Fibroblast of the conjunctiva (primary cell): ENCODE measurements at regions not wholly inside any gene's neighbourhood (a gene's known extent, or its start where the extent isn't known, plus 50 kb on each side); places are given as distances from the start of the nearest gene placed in this dataset.

ENCODE experiments used
- DNase-seq: peaks from one replicate; pipeline ENCODE4 v3.0.0-alpha.2; 2010; ENCODE audit warnings: low read depth

DNA sequence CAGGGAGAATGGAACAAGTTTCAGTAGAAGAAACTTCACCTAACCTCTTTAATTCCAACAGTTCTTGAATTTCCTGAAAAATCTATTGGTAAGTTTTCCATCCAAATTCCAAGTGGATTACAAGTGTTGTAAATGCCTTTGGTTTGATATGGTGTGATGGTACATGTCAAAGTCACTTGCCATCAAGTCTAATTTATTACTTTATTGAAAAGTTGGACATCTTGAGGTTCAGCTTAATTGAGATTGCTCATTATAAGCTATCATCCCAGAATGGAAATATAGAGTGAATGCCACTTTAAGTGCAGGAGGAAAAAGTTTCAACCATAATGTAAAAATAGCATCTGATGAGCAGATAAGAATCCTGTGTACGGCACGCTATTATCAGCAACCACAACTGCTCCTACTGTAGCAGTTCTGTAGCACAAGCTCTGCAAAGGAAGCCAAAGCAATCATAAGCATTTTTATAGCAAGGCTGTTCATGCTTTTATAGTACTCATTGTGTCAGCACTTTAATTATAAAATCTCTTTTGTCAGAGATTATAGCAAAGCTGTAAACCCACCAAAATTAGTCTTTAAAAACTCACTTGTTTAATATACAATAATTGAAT is 991.8 kb upstream of the PHF14 start:
- DNase-seq, result no peak

DNA sequence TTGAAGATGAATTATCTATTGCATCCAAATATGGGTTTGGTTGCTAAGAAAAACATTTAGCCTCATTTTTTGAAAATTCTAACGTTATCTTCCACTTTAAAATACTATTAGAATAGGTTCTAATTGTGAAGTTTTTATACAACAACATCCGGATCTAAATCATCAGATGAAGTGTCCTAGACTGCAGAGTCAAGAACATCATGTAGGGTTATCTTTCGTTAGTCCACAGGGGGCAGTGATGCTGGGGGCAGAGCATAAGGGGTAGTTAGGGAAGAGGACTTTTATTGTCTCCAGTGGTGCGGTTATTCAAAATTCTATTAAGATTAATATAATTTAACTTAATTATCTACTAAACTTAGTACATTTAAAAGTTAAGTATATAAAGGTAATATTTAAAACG is 990.6 kb upstream of the PHF14 start:
- DNase-seq, result no peak

DNA sequence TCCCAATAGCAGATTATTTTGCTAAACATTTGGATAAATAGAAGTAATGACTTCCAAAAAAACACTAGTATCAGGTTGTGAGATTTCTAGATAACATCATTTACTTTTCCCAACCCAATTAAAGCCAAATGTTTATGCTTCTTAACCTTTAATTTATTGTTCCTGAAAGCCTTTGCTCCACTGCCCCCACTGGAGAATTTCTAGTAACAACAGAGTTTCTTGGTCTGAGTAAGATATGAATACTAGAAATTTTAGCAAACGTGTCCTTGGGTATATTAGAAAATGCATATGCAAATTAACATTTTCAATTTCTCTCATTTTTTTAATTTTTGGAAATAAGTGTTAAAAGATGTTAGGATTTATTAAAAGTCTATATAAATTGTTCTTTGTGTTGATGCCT is 958.0 kb upstream of the PHF14 start:
- no peak for DNase-seq

- no peak for DNase-seq
Measured at GRCh38 chr7:10022480-10022879, 951.2 kb upstream of the PHF14 start.

GRCh38 chr7:10022957-10023356 is 950.7 kb upstream of the PHF14 start:
- no peak for DNase-seq

DNA sequence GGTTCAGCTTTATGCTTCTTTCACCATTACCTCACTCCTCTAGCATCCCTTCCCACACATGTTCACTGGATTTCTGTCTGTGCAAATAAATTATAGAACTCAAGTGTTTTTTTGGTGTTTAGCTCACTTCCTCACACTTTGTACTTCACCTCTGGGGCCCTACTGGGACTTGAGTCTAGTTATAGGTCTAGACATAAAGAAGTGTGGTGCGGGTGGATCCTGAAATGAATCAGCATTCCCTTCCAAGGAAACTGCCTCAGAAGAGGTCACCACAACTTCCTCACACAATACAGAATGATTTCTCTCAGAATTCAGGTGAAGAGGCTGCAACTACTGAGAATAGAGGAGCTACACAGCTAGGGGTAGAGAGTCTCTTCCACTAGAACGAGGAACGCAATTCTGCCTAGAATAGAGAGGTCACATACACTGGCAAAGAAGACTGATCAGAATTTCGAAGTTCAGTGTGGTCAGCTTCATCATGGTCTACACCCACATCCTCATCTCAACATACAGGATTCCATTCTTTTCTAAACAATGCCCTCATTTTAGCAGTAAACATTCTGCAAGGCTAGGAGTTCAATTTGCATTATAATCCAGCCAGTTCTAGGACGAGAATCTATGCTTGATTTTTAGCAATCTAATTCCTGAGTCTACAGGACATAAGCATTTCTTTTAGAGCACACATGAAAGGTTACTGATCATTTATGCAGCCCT is 938.7 kb upstream of the PHF14 start:
- DNase-seq, result no peak

- DNase-seq, result no peak
Measured at GRCh38 chr7:10036693-10037092, 937.0 kb upstream of the PHF14 start.

GRCh38 chr7:10038351-10038750 is 935.3 kb upstream of the PHF14 start:
- no peak for DNase-seq

DNA sequence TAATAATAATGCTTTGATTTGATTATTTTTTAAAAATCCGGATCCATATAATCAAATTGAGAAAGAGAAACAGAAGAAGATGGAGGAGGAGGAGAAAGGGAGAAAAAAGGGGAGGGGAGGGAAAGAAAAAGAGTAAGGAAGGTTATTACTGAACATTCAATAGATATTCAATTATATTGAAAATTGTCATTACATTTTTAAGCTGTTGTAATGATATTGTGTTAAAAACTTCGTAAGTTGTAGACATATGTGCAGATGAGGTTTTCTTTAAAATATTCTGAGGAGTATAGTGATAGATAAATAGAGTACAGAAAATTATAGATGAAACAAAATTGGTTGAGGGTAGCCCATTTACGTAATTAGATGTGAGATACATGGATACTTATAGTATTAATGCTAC is 933.0 kb upstream of the PHF14 start:
- no peak for DNase-seq

GRCh38 chr7:10070899-10071298 is 902.8 kb upstream of the PHF14 start:
- DNase-seq, result no peak

DNA sequence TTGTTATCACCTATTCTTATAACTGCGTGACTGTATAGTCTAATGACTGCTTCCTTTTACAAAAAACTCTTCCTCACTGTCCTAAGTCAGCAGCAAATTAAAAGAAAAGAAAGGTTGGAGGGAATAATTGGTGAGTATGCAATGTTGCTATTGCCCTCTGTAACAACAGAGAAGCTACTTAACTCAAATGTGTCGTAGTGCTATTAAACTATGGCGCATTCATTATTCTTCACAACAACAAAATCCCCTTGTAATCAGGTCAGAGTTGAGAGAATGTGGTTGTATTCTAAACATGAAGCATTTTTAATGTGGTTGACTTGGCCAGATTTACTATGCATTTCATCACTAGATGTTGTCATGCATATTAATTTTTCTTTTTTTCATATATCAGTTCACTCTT is 897.8 kb upstream of the PHF14 start:
- DNase-seq, result no peak

DNA sequence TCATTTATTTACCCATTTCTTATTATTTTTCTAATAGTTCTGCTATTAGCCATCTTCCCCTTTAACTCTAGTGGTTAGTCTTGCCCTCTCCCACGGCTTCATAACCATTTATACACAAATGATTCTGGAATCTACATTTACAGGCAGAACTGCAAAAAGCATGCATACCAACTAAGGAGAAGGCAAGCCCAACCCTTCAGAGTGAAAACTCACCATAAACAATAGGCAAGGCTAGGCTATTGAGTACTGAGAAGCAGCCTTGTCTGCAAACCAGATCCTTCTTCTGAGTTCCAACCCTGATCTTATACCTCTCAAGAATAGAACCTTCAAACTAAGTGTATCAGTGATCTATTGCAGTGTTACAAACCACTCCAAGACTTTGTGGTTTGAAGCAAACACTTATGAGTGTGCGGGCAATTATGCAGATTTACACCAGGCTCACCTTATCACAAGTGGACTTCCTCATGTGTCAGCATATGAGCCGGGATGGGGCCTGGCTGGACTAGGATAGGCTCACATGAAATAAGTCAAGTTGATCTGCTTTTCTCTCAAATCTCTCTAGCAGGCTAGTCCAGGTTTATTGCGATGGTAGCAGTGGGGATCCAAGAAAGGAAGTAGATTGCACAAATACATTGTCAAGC is 896.9 kb upstream of the PHF14 start:
- DNase-seq, result no peak

- no peak for DNase-seq
Measured at GRCh38 chr7:10079572-10079971, 894.1 kb upstream of the PHF14 start.

DNA sequence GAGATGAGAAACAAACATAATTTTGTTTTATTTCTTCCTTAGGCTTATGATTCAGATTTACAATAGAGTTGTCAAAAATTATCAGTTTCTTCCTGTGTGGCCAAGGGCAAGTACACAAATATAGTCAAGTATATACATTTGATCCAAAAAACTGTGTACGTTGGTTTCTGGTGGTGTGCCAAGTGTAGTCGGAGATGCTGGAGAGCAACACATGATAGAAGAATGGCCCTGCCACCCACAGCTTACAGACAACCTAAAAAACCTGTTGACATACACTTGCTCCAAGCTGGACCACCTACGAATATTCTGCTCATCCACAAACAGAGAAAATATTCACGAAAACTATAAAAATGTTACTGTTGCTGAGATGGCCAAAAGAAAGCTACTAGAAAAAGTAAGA is 890.8 kb upstream of the PHF14 start:
- no peak for DNase-seq

GRCh38 chr7:10083766-10084165 is 889.9 kb upstream of the PHF14 start:
- no peak for DNase-seq

DNA sequence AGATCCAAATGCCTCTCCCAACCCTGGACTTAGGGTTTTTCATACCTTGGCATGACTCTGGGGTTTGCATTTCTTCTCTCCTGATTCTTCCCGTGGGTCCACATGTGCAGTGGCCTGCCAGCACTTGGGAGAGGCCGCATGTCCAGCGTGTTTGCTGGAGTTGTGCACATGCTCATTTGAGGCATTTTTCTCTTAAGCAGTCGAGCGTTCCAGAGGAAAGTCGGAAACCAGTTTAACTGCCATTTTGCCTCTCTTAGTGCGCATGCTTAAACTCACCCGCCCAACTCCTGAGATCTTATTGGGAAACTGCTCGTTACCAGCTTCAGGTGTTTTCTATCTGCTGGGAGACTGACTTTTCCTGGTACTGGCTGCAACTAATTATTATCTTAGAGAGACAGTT is 888.4 kb upstream of the PHF14 start:
- no peak for DNase-seq

- no peak for DNase-seq
Measured at GRCh38 chr7:10100572-10100971, 873.1 kb upstream of the PHF14 start.

DNA sequence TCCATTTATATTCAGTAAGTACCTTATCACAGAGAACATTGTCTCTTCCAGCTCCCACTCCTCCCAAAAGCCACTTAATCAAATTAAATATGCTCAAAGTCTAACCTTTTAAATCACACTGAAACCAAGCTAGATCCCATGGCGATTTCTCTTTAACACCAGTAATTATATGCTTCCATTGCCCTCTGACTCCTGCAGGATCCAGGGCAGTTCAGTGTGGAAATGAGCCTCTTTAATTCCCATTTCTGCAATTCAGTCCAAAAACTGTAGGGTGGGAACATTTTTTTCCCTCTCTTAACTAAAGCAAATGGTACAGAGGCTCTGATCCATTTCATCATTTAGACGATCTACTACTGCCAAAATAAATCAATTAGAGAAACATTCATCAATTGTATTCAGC is 872.3 kb upstream of the PHF14 start:
- DNase-seq, result no peak

DNA sequence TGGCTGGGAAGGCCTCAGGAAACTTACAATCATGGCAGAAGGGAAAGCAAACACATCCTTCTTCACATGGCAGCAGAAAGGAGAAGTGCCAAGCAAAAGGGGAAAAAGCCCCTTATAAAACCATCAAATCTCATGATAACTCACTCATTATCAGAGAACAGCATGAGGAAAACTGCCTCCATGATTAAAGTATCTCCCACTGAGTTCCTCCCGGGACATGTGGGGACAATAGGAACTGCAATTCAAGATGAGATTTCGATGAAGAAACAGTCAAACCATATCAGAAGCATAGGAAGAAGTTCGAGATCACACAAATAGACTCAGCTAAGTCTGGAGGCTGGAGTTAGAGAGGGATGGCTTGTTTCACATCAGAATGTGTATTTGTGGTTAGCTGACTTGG is 869.4 kb upstream of the PHF14 start:
- no peak for DNase-seq

DNA sequence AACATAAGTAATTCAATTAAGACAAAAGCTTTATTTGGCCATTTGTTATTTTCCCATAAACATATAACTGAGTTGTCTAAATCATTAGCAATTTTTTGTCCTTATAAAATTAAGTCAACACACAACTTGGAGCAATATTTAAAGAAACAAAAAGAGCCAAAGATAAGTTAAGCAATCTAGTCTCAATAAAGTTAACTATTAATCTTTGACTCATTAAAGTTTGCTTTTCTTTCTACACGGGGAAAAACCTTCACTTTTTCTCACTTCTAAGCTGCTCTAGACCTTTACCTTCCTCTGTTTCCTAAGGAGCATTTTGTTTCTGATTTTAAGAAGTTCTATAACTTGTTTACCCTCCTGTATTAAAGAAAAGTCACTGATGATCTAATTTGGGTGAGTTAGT is 867.1 kb upstream of the PHF14 start:
- no peak for DNase-seq

GRCh38 chr7:10116511-10116910 is 857.2 kb upstream of the PHF14 start:
- DNase-seq, result no peak

- no peak for DNase-seq
Measured at GRCh38 chr7:10117815-10118214, 855.9 kb upstream of the PHF14 start.

DNA sequence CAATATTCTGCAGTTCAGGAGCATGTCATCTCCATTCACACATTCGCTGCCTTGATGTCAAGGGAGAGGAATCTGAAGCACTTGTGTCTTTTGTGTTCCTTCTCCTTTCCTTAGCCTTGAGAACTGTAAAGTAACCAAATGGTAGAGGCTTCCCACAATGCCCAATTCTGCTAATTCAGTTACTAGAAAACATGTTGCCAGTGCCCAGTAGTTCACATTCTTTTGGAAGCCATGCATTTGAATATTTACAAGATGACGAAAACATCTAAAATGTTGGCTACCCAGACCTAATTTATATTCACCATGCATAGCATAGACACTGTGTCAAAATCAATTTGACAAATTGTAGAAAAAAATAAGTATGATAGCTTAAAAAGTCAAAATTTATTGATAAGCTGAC is 852.7 kb upstream of the PHF14 start:
- DNase-seq, result no peak

DNA sequence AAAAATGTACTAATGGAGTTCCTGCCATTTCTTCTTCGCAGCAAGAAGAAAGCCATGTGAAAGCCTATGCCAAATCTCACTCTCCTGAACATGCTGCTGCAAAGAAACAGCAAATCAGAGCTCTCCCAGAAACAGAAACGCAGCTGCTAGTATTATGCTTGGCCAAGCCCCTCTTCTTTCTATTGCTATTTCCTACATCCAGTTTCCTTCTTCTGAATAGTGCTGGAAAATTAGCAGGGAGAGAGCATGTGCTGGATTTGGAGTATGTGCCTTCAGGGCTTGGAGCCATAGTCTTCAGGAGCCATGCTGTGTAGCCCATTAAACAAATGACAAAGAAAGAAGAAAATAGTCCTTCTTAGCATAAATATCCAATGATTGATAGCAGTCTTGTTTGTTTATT is 852.0 kb upstream of the PHF14 start:
- DNase-seq, result no peak
